ENCODE measurements at regions not wholly inside any gene's neighbourhood (a gene's known extent, or its start where the extent isn't known, plus 50 kb on each side); places are given as distances from the start of the nearest gene placed in this dataset.

DNA sequence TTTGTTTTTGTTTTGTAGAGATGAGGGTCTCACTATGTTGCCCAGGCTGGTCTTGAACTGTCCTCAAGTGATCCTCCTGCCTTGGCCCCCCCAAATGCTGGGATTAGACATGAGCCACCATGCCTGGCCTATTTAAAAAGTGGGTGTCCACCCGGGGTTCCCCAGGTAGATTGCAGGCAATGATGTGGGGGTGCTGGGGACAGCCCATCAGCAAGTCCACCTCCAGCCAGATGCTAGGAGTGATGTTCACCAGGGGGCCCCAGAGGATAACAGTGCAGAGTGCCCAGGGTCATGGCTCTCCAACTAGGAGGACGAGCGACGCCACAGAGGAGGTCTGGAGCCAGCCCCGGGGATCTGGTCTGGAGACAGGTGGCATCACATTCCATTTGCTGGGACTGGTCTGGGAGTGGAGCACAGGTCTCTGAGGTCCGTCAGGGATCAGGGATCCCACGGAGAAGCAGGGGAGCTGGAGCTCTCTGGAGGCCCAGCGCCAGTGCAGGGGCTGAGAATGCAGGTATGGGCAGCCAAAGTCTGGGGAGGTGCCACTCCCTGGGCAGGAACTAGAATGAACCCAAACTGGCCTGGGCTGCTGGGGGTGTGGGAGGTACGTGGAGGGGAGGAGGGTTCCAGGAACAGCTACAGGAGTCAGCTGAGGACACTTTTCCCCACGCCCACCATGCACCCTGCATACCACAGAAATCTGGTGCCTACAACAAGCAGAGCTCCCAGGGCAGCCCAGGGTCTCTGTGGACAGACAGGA, 51.2 kb upstream of the PCSK6 start:
- H3K4me3 ChIP-seq (ENCODE audit: low read depth, low read length) = no peak overlapping the region
- TF ChIP-seq, protein P1, sequence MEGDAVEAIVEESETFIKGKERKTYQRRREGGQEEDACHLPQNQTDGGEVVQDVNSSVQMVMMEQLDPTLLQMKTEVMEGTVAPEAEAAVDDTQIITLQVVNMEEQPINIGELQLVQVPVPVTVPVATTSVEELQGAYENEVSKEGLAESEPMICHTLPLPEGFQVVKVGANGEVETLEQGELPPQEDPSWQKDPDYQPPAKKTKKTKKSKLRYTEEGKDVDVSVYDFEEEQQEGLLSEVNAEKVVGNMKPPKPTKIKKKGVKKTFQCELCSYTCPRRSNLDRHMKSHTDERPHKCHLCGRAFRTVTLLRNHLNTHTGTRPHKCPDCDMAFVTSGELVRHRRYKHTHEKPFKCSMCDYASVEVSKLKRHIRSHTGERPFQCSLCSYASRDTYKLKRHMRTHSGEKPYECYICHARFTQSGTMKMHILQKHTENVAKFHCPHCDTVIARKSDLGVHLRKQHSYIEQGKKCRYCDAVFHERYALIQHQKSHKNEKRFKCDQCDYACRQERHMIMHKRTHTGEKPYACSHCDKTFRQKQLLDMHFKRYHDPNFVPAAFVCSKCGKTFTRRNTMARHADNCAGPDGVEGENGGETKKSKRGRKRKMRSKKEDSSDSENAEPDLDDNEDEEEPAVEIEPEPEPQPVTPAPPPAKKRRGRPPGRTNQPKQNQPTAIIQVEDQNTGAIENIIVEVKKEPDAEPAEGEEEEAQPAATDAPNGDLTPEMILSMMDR (IDR thresholded peaks at IDR 0.05; ENCODE audit: insufficient read depth, low read length) = no peak

DNA sequence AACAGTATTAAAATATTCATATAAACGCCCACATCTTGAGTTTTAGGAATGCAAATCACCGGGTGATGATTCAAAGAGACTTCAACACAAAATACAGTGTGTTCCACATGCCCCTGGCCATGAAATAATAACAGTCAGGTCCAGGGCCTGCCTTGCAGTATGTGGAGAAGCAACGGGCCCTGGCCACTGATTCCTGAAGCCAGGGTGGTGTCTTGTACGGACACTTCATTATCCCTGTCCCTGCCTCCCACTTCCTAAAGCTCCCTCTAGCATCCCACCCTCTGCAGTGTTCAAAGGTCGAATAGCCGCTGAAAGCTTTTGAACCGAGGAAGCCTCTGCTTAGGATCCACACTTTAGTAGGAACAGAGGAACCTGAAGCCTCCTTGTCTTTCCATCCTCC, 50.4 kb upstream of the PCSK6 start:
- no peak for DNase-seq (ENCODE audit: low read depth)
- no peak overlapping the region for H3K4me3 ChIP-seq (ENCODE audit: low read depth, low read length)
- TF ChIP-seq, protein P1 (IDR thresholded peaks at IDR 0.05; ENCODE audit: insufficient read depth, low read length) = no peak

More for the DNA sequence above, 51.2 kb upstream of the PCSK6 start:
- no peak for DNase-seq (ENCODE audit: low read depth)

DNA sequence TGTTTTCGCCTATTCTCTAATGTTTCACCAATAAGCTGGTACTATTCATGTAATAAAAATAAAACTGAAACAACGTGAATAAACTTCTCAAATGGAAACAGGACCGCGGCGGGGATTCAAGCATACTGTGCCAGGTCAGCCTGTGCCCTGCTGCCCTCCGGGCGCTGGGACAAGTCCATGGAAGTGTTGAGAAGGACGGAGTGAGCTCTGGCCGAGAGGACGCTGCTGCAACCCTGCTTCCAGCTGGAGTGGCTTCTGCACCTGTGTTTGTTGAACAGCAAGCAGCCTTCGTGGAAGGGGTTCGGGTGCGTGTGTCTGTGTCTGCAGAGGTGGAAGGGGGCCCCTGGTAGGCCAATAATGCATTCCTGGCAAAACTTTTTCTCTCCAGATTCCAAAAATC, 50.0 kb upstream of the PCSK6 start:
- no peak overlapping the region for H3K4me3 ChIP-seq (ENCODE audit: low read depth, low read length)
- TF ChIP-seq, protein P1 (IDR thresholded peaks at IDR 0.05; ENCODE audit: insufficient read depth, low read length) = no peak
- no peak for DNase-seq (ENCODE audit: low read depth)
